HG03196 (cell line): ENCODE measurements at regions not wholly inside any gene's neighbourhood (a gene's known extent, or its start where the extent isn't known, plus 50 kb on each side); places are given as distances from the start of the nearest gene placed in this dataset.

Experiments used
- ATAC-seq: cut with Tn5 transposase; IDR thresholded peaks from one replicate; pipeline ENCODE4 v1.9.1; 2021; ENCODE audit not compliant: unreplicated experiment

DNA sequence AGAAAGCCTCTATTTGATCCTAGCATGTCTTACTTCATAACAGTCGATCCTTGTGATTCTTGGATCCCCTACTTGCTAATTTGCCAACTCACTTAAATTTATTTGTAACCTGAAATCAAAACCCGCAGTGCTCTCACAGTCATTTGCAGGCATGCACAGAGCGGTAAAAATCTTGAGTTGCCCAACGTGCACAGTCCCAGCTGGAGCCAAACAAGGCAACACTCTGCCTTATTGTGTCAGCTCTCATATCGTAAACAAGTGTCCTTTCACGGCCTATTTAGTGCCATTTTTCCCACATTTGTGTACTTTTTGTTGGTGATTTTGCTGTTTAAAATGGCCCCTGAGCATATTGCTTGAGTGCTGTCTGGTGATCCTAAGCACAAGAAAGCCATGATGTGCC, 511.3 kb upstream of the WWC1 start:
- no peak for ATAC-seq

DNA sequence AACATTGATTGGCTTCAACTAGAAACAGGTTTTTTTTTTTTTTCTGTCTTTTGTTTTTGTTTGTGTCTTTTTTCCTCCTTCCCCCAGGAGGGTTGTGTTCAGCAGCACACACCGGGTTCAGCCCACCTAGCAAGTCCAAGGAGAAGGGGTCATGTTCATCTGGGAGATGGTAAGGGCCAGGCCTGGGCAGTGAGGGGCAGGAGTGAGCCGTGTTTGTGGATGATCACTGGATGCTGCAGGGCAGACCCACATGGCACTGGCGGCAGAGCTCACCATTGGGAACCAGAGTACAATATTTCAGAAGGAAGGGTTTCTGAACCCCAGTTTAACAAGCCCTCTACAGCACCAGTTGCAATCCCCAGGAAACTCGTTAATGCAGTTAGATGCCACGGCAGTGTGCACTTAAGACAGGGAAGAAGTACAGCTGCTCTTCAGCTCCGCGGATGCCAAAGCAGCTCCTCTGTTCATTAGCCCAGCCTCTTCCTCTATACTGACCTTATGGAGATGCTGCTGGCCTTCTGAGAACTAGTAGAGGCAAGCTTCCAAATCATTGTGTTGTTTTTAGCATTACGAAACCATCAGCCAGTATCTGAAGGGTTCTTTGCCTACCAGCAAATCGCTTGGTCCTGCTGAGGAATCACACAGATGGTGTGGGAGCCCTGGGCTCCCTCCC, 508.2 kb upstream of the WWC1 start:
- ATAC-seq: no peak

DNA sequence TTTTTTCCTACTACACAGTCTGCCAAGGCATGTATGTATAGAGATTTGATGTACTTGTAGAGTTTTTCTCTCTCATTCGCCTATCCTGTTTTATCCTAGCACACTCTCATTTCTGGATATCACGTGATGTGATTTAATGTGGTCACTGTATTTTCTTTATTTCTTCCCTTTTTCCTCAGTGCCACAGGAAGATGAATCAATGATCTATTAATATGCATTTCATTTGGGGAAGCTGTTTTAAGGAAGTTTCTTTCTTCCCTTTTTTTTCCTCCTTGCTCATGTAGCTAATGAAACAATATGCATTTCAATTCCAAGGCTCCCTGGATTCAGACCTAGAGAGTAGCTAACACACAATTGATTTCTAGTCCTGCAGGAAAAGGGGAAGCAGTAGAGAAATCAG, 506.3 kb upstream of the WWC1 start:
- no peak for ATAC-seq

DNA sequence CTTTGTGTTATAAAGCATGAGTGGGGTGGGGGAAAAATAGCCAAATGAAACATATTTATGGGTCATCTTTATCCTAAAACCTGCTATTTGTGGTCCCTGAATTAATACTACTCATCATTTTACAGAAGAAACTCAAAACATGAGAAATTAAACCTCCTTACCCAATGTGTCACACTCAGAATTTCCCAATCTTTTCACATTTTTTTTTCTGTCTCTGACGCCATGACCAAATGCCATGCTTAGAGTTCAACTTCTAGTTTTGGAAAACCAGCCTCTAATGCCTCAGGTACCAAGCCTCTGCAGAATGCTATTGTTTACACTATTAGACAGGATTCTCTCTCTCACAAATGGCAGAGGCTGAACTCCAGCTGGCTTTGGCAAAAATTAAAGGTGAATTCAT, 505.5 kb upstream of the WWC1 start:
- no peak for ATAC-seq

DNA sequence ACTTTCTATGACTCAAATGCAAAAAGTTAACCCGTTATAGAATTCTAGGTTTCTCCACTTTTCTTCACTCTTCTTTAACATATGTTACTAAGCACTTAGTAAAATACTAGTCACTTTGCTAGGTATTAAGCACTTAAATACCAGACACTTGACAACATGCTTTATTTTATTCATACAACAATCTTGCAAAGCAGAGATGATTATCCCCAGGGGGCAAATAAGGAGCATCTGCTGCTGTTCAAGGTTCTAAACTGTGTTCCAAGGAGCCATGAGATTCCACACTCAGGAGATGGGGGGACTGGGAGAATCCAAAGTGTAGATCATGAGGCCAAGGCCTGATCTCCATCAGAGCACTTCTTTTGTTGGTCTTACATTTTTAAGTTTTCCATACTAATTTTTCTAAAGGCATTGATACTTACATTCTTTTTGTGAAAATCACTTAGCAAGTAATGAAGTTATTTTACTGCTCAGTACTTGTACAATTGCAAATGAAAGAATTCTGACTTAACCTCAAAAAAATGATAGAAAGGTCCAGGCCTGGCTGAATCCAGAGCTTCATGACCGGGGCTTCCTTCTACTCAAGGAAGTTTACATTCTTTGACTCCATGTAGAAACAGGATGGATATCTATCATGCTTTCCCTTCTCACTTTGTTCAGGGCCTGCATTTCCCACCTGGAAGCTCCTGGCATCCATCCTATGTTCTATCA, 504.4 kb upstream of the WWC1 start:
- ATAC-seq: no peak

DNA sequence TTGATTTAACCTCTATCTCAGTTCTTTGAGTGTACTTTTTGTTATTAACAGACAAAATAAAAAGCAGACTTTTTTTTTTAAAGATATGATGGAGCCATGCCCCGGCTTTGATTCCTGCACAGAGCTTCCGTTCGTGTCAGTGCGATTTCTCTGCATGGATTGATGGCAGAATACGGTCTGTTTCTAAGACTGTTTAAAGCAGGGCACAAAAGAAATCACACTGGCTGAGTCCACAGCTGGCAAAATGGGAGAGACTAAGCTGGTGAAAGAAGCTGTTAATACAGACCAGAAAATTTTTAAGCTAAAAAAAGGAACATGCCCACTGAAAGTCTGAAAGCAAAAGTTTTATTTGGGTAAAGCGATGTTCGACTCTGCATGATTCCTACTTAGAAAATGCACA, 501.4 kb upstream of the WWC1 start:
- ATAC-seq: no peak

DNA sequence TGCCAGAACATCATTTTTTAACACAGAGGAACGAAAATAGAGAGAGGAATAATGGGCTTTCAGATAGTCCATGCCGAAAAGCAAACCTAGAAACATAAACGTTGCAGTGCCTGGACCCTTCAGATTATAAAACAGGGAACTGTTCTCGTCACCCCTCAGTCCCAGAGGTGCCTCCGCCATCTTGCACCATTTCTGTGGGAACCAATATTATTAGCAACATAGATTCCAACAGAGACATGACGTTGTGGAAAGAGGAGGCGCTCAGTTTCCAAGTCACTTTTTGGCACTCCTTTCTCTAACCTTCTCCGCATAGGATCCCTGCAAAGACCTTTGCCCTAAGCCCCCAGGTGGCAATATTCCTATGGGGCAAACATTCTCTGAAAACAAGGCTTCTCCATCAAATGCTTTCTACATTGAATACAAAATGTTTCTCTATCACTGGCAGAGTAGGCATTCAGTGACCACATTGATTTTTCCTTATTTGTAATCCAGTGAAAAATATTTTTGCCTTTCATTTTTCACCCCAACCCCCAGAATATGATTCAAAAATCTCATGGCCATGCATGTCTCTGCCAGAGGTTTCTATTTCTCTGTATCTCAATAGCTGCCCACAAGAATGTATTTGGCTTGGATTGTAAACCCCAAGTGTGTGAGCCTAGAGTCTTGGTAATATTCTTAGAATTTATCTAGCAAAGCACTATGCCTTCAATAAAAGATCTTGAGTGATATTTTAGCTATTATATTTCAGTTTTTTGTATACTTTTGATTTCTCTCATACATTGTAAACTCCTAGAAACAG, 500.8 kb upstream of the WWC1 start:
- ATAC-seq: no peak

DNA sequence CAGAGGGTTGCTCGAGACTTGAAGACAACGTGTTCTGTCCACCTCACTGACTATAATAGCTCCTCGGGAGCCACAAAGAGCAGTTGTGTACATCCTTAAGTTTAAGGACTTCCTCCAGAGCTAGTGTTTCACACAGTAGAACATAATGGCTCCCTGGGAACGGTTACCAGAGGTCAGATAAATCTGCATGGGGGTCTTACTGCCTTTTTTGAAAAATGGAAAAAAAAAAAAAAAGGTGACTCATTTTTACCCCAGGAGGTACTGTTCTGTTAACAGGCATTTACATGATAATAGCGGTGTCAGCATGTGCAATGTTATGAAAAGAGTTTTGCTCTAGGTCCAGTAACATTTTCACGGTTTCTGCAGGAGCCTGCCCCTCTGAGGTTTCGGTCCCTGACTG, 498.9 kb upstream of the WWC1 start:
- no peak for ATAC-seq

DNA sequence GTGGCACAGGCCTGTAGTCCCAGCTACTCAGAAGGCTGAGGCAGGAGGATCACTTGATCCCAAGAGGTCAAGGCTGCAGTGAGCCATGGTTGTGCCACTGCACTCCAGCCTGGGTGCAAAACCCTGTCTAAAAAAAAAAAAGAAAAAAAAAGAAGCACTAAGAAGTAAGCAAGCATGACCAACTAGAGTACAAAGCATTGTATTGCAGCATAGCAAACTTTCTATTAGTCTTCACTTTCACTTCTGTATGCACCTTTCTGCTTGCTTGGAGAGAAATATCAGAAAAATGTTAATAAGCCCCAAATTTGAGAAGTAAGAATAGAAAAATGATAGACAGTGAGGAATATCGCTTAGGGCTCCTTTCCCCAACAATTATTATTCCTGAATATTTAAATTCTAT, 497.7 kb upstream of the WWC1 start:
- ATAC-seq: no peak

DNA sequence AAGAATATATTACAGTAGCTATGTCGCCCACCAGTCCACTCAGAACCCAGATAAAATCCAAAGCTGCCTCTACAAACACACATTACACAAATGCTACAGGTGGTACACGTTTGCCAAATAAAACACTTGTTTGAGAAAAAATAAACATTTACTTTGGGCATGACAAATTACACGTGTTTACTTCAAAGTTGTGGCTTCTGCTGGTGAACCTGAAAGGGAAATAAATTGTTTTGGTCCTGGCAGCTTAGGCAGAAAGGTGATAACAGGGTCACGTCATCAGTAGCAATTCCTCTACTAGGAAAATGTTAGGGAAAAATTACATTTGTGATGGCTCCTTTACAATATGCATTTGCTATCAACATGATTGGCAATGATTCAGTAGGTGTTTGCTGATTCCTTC, 497.3 kb upstream of the WWC1 start:
- ATAC-seq: no peak

DNA sequence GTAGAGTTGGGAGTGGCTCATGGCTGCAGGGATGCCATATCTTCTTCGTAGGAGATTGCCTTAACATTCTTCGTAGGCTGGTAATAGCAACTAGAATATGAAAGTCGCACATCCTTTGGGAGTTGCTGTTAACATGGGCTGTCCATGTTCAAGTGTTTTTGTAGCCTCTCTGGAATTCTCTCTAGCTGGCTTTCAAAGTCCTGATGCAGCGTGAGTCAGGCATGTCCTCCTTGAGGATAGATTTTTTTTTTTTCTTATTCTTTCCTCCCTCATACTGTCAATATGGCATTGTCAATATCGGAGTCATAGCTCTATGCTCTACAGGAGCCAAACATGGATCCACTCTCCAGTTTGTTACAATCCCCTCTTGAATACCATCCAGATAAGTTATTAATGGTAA, 494.8 kb upstream of the WWC1 start:
- ATAC-seq: no peak

DNA sequence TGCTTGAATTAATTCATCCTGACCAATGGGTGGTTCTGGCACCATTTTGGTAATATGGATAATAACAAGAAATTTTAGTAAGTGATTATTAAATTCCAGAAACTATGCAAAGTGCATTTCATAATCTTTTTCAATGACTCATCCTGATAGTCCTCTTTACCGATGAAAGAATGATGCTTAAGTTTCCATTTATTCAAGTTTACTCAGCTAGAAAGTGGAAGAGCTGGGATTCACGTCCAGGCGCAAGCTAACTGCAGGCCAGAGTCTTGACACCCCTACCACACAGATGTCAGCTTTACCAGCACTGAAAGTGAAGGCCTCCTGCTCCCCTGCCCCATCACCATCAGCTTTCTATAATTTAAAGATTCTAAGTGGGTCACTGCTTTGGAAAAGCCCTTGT, 493.5 kb upstream of the WWC1 start:
- no peak for ATAC-seq

DNA sequence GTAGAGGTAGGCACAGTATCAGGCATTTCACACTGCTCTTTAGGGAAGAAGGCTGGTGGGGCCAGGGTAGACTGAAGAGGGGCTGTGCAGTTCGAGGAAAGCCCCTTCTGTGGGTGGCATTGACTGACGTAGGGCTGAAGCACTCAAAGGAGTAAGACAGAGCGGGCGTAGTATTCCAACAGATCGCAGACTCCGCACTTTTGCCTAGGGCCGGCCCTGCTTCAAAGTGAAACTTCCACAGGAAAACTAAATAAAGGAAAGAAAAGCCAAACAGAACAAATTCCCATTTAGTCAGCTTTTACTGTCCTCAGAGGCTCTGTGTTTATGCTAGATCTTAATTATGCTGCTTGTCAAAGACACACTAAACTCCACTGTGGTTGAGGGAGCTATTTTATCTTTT, 493.0 kb upstream of the WWC1 start:
- no peak for ATAC-seq

DNA sequence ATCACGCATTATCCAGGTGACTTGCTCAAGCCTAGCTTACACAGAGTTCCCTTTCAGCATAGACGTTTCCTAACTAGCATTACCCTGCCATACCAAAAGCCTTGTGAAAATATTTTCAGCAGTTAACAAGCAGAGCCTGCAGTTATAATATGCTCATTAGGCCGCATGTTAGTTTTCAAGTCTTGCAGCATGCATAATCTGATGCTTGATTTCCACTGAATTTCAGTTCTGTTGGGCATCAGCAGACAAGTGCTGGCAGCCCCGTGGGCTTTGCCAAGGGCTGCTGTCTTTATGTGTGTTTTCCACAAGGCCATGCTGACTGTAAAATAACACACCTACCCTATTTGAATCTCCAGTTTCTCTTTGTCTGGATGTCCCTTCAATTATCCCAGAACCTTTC, 491.0 kb upstream of the WWC1 start:
- ATAC-seq: no peak

DNA sequence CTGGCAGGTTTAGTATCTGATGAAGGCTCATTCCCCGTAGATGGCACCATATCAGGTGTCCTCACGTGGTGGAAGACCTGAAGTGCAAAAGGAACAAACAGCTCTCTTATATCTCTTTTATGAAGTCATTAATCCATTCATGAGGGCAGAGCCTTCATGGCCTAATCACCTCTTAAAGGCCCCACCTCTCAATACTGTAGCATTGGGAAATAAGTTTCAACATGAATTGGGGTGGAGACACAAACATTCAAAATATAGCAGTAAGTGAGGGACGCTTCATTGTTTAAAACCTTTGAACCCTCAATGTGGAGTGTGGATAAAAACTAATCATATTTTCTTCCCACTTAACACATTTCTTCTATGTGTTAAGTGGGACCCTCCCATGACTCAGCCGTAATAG, 489.4 kb upstream of the WWC1 start:
- no peak for ATAC-seq

DNA sequence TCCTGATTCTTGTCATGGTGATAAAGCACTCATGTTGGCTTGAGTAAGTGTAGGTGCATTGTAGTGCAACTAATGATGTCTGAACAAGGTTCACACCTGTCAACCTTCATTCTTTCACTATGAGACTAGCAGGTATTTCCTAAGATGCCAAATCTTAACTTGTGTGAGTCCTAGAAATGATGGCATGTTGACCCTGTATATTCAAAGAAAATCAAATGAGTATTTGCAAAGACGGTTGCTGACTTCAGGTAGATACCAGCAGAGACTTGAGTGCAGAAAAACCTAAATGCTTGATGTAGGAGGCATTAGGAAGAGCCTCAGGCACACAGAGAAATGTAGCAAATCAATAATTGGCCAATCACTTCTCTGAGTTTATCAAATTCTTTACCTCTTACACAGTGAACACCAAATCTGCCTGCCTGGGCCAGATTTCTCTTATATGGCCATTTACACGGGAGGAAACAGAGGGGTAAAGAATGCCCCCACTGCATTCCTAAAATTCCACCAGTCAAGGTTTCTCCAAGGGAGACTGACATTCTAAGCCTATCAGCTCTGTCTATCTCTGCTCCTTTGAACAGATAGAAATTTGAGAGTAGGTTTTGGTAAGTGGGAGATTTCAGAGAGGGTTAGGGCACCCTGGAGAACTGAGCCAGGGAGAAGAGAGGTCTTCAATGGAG, 488.6 kb upstream of the WWC1 start:
- no peak for ATAC-seq

DNA sequence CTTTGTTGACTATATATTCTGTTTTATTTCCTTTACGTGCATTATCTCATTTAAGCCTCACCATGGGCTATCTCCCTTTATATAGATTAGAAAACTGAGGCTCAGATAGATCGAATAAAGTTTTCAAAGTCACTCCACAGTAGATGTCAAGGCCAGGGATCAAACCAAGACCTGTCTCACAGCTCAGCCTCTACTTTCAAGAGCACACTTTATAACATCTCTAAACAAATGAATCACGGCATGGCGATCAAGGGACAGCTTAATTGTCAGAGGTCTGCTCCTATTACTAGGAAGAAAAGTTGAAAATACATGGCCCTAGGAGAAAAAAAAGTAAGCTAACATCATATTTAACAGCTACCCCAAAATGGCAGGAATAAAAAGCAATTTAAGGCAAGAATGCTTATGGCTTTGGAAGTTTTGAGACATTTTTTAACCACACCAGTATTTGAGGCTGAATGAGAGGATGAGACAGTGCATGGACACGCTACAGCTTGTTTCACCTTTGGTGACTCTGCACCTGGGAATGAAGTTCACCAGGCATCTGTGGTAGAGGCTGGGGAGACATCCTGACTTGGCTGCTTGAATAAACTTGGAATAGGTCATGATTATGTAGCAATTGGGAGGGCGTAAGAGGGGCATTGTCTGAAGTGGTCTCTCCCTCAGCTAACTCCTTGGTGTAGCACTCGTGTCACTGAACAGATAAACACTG, 486.8 kb upstream of the WWC1 start:
- ATAC-seq: no peak

DNA sequence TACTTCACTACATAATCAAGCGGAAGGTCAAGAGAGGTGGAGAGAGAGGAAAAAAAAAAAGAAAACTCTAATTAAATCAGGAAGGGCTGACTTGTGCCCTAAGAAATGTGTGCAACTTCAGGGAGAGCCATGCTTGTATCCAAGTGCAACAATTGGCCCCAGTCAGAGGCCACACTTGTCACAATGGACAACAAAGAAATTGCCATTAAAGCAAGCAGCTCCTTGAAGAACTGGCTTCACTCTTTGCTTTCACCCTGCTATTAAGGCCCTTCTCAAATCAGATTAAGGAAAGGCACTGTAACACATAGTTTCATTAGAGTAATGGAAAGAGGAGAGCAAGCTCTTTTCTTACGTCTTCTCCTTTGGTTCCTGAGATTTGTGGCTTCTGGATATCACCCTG, 480.9 kb upstream of the WWC1 start:
- ATAC-seq: no peak

DNA sequence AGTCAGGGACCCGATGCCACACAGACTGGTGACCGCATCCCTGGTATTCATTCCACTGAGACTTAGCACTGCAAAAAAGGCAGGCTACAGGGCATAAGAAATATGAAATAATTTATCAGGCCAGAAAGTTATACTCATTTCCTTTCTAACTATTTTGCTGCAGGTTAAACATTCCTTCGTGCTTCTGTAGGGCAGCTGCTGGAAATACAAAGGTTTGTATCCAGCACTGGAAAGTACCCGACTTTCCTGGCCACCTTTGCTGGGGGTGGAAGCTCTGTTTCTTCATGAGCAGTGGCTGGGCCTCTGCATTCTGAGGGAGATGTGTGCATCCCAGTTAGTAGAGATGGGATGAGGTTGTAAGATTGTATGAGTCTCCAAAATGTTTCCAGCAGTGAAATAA, 478.6 kb upstream of the WWC1 start:
- ATAC-seq: no peak

DNA sequence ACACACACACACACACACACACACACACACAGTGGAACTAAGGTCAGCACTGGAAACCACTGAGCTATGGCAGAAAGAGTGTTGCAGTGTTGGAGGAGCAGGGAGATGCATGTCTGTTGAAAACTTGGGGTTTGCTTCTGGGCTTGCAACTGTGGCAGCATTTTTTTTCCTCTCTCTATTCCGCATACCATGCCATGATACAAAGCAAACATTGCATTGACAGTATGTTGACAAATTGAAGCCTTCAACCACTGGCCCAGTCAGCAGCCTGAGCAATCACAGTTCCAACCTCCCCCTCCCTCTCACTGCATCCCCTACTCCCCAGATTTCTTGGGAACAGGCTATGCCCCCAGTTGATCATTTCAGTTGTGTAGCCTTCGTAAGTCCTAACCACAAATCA, 478.1 kb upstream of the WWC1 start:
- ATAC-seq: no peak

DNA sequence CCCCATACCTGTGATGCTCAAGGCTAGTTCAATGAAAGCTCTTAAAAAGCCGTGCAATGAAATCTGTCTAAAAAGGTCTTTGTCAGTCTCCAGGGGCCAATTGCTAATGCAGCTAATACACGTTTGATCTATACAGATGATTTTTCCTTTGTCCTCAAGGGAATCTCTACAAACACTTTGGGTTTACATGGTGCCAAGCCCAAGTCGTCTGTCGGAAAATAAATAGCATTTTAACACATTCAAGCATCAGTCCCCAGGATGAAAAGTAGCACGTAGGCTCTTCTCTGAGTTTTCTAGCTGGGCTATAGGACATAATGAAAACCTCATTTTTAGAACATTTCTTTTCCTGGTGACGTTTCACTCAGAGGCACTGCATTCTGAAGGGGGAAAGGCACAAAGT, 477.4 kb upstream of the WWC1 start:
- no peak for ATAC-seq
